ENCODE measurements at regions not wholly inside any gene's neighbourhood (a gene's known extent, or its start where the extent isn't known, plus 50 kb on each side); places are given as distances from the start of the nearest gene placed in this dataset.

- TF ChIP-seq CTCF (conservative IDR thresholded peaks at IDR 0.05; ENCODE audit: low read length) (no peak), EZH2phosphoT487 (IDR thresholded peaks at IDR 0.05; ENCODE audit: borderline replicate concordance) (no peak)
Measured at GRCh38 chr1:177838907-177839485, 130.9 kb downstream of the SEC16B start.
